Mesendoderm (in vitro differentiated cells): ENCODE measurements at regions not wholly inside any gene's neighbourhood (a gene's known extent, or its start where the extent isn't known, plus 50 kb on each side); places are given as distances from the start of the nearest gene placed in this dataset.

Experiments used
- DNase-seq: peaks from one replicate; pipeline ENCODE4 v3.0.0; 2013
- H2AK5ac ChIP-seq: 2 replicates; pipeline ENCODE4 v1.6.1; 2013; ENCODE audit warnings: low read length, inconsistent platforms
- H2BK120ac ChIP-seq: 2 replicates; pipeline ENCODE4 v1.6.1; 2013; ENCODE audit warnings: low read depth, mild to moderate bottlenecking, low read length, moderate library complexity, mixed read lengths
- H2BK15ac ChIP-seq: replicated peaks from 2 replicates; pipeline ENCODE4 v1.6.1; 2013; ENCODE audit warnings: low read depth, mild to moderate bottlenecking, moderate library complexity
- H2BK5ac ChIP-seq: 2 replicates; pipeline ENCODE4 v1.6.1; 2013; ENCODE audit warnings: low read length, inconsistent platforms
- H3K18ac ChIP-seq: 2 replicates; pipeline ENCODE4 v1.6.1; 2013; ENCODE audit warnings: mild to moderate bottlenecking, low read length, mixed read lengths
- H3K23ac ChIP-seq: one replicate; pipeline ENCODE4 v1.6.1; 2013; ENCODE audit warnings: low read length
- H3K27ac ChIP-seq: 2 replicates; pipeline ENCODE4 v1.5.1; 2013; ENCODE audit warnings: low read depth, mild to moderate bottlenecking, inconsistent platforms, low read length, moderate library complexity
- H3K27me3 ChIP-seq: 2 replicates; pipeline ENCODE4 v1.6.1; 2013; ENCODE audit warnings: low read length, control low read depth, mild to moderate bottlenecking, inconsistent platforms; ENCODE audit not compliant: insufficient read depth, poor library complexity
- H3K36me3 ChIP-seq: 2 replicates; pipeline ENCODE4 v1.6.1; 2013; ENCODE audit warnings: low read length, inconsistent platforms; ENCODE audit not compliant: control insufficient read depth, insufficient read depth
- H3K4ac ChIP-seq: one replicate; pipeline ENCODE4 v1.6.1; 2013; ENCODE audit warnings: low read depth, mild to moderate bottlenecking, low read length, moderate library complexity
- H3K4me1 ChIP-seq: 2 replicates; pipeline ENCODE4 v1.6.1; 2013; ENCODE audit warnings: low read depth, low read length, inconsistent platforms; ENCODE audit not compliant: control insufficient read depth
- H3K4me2 ChIP-seq: 2 replicates; pipeline ENCODE4 v1.6.1; 2013; ENCODE audit warnings: low read length
- H3K4me3 ChIP-seq: 2 replicates; pipeline ENCODE4 v1.5.1; 2013; ENCODE audit warnings: mild to moderate bottlenecking, low read length
- H3K56ac ChIP-seq: one replicate; pipeline ENCODE4 v1.6.1; 2013; ENCODE audit warnings: low read length
- H3K79me1 ChIP-seq: 2 replicates; pipeline ENCODE4 v1.6.1; 2013; ENCODE audit warnings: low read length, inconsistent platforms
- H3K79me2 ChIP-seq: 2 replicates; pipeline ENCODE4 v1.6.1; 2013; ENCODE audit warnings: mild to moderate bottlenecking, low read length; ENCODE audit not compliant: control insufficient read depth, insufficient read depth
- H3K9ac ChIP-seq: 2 replicates; pipeline ENCODE4 v1.6.1; 2013; ENCODE audit warnings: low read length, inconsistent platforms
- H4K5ac ChIP-seq: one replicate; pipeline ENCODE4 v1.6.1; 2013; ENCODE audit warnings: low read length
- H4K8ac ChIP-seq: one replicate; pipeline ENCODE4 v1.6.1; 2013; ENCODE audit warnings: low read depth, mild to moderate bottlenecking, control low read depth, low read length, moderate library complexity
- WGBS: extraction: QIAGEN DNeasy Blood & Tissue Kit; methylation state at CpG from one replicate; pipeline ENCODE4 v1.1.7; 2013; ENCODE audit warnings: low lambda C conversion rate, missing lambda C conversion rate; ENCODE audit not compliant: insufficient coverage; ENCODE audit errors: extremely low coverage; 5-methylcytosine and 5-hydroxymethylcytosine counted together

GRCh38 chr5:29261213-29261612 is 1932.3 kb upstream of the CDH6 start:
- Histone ChIP-seq H3K79me2 (no peaks in the 10 kb centered on the region), H3K79me1 (no peaks in the 10 kb centered on the region), H3K4me2 (no peak overlapping the region), H3K27me3 (no peaks in the 10 kb centered on the region), H2BK15ac (no peak overlapping the region), H2AK5ac (no peak overlapping the region), H3K36me3 (no peaks in the 10 kb centered on the region), H3K9ac (no peak overlapping the region), H3K27ac (no peak overlapping the region), H3K18ac (no peak overlapping the region), H3K23ac (no peak overlapping the region), H3K56ac (no peak overlapping the region), H4K5ac (no peak overlapping the region), H3K4me3 (no peak overlapping the region), H3K4ac (no peak overlapping the region), H3K4me1 (no peaks in the 10 kb centered on the region), H2BK5ac (no peak overlapping the region), H2BK120ac (no peak overlapping the region), H4K8ac (no peak overlapping the region)
- WGBS = no CpG with 5 or more reads among the region's 1 CpG
- no peak for DNase-seq

- Histone ChIP-seq H3K4me1 (no peaks in the 10 kb centered on the region), H4K8ac (no peak overlapping the region), H3K27ac (no peak overlapping the region), H2BK15ac (no peak overlapping the region), H2AK5ac (no peak overlapping the region), H4K5ac (no peak overlapping the region), H3K9ac (no peak overlapping the region), H2BK5ac (no peak overlapping the region), H3K27me3 (no peaks in the 10 kb centered on the region), H3K23ac (no peak overlapping the region), H2BK120ac (no peak overlapping the region), H3K56ac (no peak overlapping the region), H3K4ac (no peak overlapping the region), H3K4me3 (no peak overlapping the region), H3K18ac (no peak overlapping the region), H3K36me3 (no peaks in the 10 kb centered on the region), H3K79me2 (no peaks in the 10 kb centered on the region), H3K4me2 (no peak overlapping the region), H3K79me1 (no peaks in the 10 kb centered on the region)
- no CpG with 5 or more reads among the region's 2 CpGs for WGBS
- DNase-seq = peak; percentile 37
Observed at GRCh38 chr5:29252390-29252789, 1941.1 kb upstream of the CDH6 start.

DNA sequence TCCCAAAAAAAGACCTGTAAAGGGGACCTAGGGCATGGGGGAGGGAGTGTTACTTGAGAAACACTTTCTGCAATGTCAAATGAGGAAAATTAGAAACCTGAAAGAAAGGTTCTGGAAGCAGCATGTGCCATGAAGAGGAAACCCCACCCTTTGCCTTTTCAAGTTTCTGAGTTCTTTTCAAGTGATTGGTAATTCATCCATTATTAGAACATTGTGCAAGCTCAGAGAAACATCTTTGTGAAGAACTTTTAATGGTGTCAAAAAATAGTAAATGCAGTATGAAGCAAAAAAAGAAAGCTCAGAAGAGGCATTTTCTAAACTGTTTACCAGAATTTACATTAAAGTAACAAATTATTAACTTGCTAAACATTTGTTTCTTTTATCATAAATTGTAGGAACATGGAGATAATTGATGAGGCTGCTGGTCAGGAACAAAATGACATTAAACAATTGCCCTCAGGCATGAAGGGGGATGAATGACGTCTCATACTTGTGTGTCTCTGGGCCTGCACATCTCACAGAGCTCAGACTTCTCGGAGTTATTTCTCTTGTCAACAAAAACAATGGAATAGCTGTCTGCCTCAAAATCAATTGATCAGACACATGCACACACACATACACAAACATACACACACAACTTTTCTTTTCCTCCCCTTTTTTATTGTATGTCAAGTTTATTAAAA is 1946.0 kb upstream of the CDH6 start:
- no peaks in the 10 kb centered on the region for H3K79me2 ChIP-seq
- H3K36me3 ChIP-seq = no peaks in the 10 kb centered on the region
- DNase-seq = no peak
- WGBS = no CpG with 5 or more reads among the region's 2 CpGs
- H2BK5ac ChIP-seq = no peak overlapping the region
- no peaks in the 10 kb centered on the region for H3K79me1 ChIP-seq
- H3K23ac ChIP-seq = no peak overlapping the region
- no peak overlapping the region for H3K56ac ChIP-seq
- no peaks in the 10 kb centered on the region for H3K4me1 ChIP-seq
- no peak overlapping the region for H3K4ac ChIP-seq
- no peak overlapping the region for H3K4me3 ChIP-seq
- H2AK5ac ChIP-seq = no peak overlapping the region
- H3K9ac ChIP-seq = no peak overlapping the region
- no peak overlapping the region for H4K5ac ChIP-seq
- no peak overlapping the region for H3K18ac ChIP-seq
- H2BK15ac ChIP-seq = no peak overlapping the region
- no peak overlapping the region for H2BK120ac ChIP-seq
- no peak overlapping the region for H4K8ac ChIP-seq
- H3K4me2 ChIP-seq = no peak overlapping the region
- H3K27ac ChIP-seq = no peak overlapping the region
- H3K27me3 ChIP-seq = no peaks in the 10 kb centered on the region

DNA sequence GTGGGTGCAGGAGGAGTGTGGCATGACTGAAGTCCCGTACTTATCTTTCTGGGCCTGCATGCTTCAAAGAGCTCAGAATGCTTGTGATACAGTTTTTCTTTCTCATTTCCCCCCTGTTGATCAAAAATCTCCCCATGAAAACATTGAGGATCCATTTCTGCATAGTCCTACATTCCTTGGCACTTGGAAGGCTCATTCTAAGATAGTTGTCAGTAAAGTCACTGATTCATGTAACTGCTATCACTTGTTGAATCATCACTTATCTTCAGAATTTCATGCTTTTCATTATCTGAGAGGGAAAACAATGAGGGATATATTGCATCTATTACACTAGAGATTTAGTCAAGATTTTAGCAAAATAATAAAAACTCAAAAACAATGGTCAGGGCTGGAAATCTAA is 1953.1 kb upstream of the CDH6 start:
- H4K5ac ChIP-seq = no peak overlapping the region
- DNase-seq = no peak
- no peak overlapping the region for H2BK120ac ChIP-seq
- no peak overlapping the region for H3K23ac ChIP-seq
- no peaks in the 10 kb centered on the region for H3K79me2 ChIP-seq
- no peak overlapping the region for H2BK15ac ChIP-seq
- H4K8ac ChIP-seq = no peak overlapping the region
- no peaks in the 10 kb centered on the region for H3K79me1 ChIP-seq
- no peaks in the 10 kb centered on the region for H3K27me3 ChIP-seq
- no peak overlapping the region for H3K4me3 ChIP-seq
- H3K4me2 ChIP-seq = no peak overlapping the region
- H2AK5ac ChIP-seq = no peak overlapping the region
- H3K4me1 ChIP-seq = no peaks in the 10 kb centered on the region
- no peak overlapping the region for H3K56ac ChIP-seq
- no peak overlapping the region for H3K18ac ChIP-seq
- no peak overlapping the region for H3K4ac ChIP-seq
- H3K36me3 ChIP-seq = no peaks in the 10 kb centered on the region
- no CpG with 5 or more reads among the region's 1 CpG for WGBS
- H2BK5ac ChIP-seq = no peak overlapping the region
- H3K9ac ChIP-seq = no peak overlapping the region
- H3K27ac ChIP-seq = no peak overlapping the region

- H3K23ac ChIP-seq = no peak overlapping the region
Observed at GRCh38 chr5:29239606-29240005, 1953.9 kb upstream of the CDH6 start.

DNA sequence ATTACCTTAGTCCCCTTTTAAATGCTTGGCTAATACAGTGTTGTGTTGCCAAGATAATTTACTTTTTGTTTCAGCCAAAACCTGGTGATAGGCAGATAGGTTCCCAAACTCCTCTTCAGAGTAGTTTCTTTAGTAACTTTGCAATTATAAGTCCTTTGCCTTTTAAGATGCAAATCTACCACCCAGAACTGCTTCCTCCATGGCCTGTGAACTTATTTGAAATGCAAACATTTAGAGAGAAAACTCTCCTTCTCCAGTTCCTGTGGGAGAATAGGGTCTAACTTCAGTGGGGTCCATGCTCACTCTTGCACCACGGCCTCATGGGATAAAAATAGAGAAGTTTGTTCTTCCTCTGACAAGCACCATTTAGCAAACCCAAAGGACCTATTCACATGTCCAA is 1955.4 kb upstream of the CDH6 start:
- Histone ChIP-seq H4K5ac (no peak overlapping the region), H3K9ac (no peak overlapping the region), H4K8ac (no peak overlapping the region), H3K4me1 (no peaks in the 10 kb centered on the region), H2BK5ac (no peak overlapping the region), H2BK15ac (peak overlapping the region; percentile 19), H3K27me3 (no peaks in the 10 kb centered on the region), H3K4ac (no peak overlapping the region), H3K4me2 (no peak overlapping the region), H2BK120ac (no peak overlapping the region), H3K56ac (no peak overlapping the region), H3K18ac (no peak overlapping the region), H3K23ac (no peak overlapping the region), H3K79me1 (no peaks in the 10 kb centered on the region), H3K4me3 (no peak overlapping the region), H3K36me3 (no peaks in the 10 kb centered on the region), H2AK5ac (no peak overlapping the region), H3K79me2 (no peaks in the 10 kb centered on the region), H3K27ac (no peak overlapping the region)
- no CpG with 5 or more reads among the region's 1 CpG for WGBS
- no peak for DNase-seq

More at GRCh38 chr5:29239606-29240005, 1953.9 kb upstream of the CDH6 start:
- no peak overlapping the region for H3K27ac ChIP-seq
- no peak for DNase-seq
- no peaks in the 10 kb centered on the region for H3K36me3 ChIP-seq
- H3K4me3 ChIP-seq = no peak overlapping the region
- H3K79me1 ChIP-seq = no peaks in the 10 kb centered on the region
- H3K18ac ChIP-seq = no peak overlapping the region
- H4K8ac ChIP-seq = no peak overlapping the region
- no peak overlapping the region for H3K56ac ChIP-seq
- no peaks in the 10 kb centered on the region for H3K79me2 ChIP-seq
- H2BK5ac ChIP-seq = no peak overlapping the region
- H2BK120ac ChIP-seq = no peak overlapping the region
- no peak overlapping the region for H2AK5ac ChIP-seq
- no CpG with 5 or more reads among the region's 4 CpGs for WGBS
- no peak overlapping the region for H2BK15ac ChIP-seq
- H3K4me2 ChIP-seq = no peak overlapping the region
- no peak overlapping the region for H4K5ac ChIP-seq
- H3K9ac ChIP-seq = no peak overlapping the region
- no peak overlapping the region for H3K4ac ChIP-seq
- no peaks in the 10 kb centered on the region for H3K4me1 ChIP-seq
- H3K27me3 ChIP-seq = no peaks in the 10 kb centered on the region
